Erythroblast (primary cell): ENCODE measurements at regions not wholly inside any gene's neighbourhood (a gene's known extent, or its start where the extent isn't known, plus 50 kb on each side); places are given as distances from the start of the nearest gene placed in this dataset.

ENCODE experiments used
- GATA1 ChIP-seq: IDR thresholded peaks from 2 replicates; pipeline ENCODE4 v1.6.1; 2011; ENCODE audit warnings: low read depth, mild to moderate bottlenecking, control low read depth, low read length, moderate library complexity
- POLR2A ChIP-seq: IDR thresholded peaks from 2 replicates; pipeline ENCODE4 v1.6.1; 2011; ENCODE audit warnings: mild to moderate bottlenecking, low read length

- TF ChIP-seq POLR2A (no peak), GATA1 (no peak)
Observed at GRCh38 chr4:117560329-117560728, 474.0 kb upstream of the NDST3 start.
